GM19372 (cell line): ENCODE measurements at regions not wholly inside any gene's neighbourhood (a gene's known extent, or its start where the extent isn't known, plus 50 kb on each side); places are given as distances from the start of the nearest gene placed in this dataset.
"Not testable (repeated sequence)": the region's sequence is repeated elsewhere in the genome, so short reads cannot be mapped to it uniquely, and the experiment has no call there.

Experiments
- ATAC-seq: cut with Tn5 transposase; IDR thresholded peaks from one replicate; pipeline ENCODE4 v1.9.1; 2021; ENCODE audit warnings: mild to moderate bottlenecking, low read depth, moderate library complexity; ENCODE audit not compliant: unreplicated experiment

DNA sequence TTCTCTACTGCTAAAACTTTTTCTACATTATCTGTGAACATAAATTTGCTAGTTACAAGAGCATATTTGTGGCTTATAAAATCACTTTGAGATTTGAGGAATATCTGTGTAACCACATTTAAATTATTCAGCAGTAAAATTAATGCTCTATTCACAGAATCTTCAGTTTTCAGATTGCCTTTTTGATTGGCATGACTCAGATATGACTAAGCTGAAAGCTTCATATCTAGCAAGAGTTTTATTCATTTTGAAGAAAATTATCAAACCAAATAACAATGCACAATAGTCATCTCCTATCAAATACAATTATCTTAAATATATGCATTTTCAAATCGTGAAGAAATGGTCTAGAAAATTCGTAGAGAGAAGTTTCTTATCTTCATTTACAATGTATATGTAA is 1498.2 kb upstream of the B3GALT2 start:
- no peak for ATAC-seq

DNA sequence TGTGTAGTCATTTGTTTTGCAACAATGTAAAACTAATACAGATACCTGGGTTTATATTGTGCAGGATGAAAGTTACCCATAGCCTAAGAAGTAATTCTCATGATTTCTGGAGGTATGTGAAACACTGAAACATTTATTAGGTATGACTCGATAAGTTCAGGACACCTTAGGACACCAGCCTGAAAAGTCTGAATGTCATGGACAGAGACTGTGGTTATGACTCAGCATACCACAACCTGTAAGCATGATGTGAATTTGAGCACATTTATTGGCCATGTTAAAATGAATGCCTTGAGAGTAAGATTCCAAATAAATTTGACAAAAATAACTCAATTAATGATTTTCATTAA is 1471.7 kb upstream of the B3GALT2 start:
- ATAC-seq = no peak

GRCh38 chr1:194654956-194655355 is 1468.5 kb upstream of the B3GALT2 start:
- no peak for ATAC-seq

DNA sequence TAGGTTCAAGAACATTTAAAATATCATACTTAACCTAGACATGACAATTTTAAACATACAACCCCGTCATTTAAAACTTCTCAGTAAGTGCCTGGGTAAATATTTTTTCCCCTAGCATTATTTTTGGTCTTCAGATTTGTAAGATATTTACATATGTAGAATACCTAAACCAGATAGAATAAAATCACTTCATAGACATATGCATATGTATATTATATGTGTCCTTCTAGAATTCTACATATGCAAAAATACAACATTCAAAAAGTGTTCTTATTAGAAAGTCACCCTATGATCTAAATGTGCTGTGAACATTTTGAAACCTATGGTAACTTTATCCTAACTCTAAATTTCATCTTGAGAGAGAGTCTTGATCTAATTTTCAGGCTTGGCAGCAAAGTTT is 1467.0 kb upstream of the B3GALT2 start:
- no peak for ATAC-seq

DNA sequence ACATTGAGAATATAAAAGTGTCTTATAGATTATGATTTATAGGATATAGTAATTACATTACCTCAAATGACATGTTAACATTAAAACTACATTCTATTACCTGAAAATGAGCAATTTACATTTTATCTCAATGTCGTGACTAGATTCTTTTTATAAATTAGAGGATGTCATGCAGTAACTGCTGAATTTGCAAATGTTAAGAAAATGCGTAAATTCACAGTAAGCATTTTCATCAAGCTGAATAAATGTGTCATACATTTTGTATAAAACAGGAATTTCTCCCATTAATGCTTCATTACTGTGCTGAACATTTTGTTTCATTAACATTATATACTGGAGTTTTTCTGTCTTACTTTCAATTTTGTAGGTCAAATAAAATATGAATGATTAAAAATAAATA is 1460.7 kb upstream of the B3GALT2 start:
- no peak for ATAC-seq

DNA sequence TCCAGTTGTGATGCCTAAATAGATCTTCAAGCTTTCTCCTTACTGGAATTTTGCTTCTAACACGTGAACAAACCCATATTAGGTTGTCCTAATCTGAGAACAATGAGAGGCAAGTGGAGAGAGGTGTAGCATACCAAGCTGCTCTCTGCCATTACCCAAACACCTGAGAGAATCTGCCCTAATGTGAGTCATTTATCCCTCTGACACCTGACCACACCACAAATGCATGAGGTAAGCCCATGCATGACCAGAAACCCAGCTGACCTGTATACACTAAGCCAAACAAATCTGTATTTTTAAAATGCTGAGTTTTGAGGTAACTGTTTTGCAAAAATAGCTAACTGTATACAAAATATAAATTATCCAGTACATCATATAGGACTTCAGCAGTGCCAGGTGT is 1458.1 kb upstream of the B3GALT2 start:
- no peak for ATAC-seq

- ATAC-seq = no peak
Measured at GRCh38 chr1:194640322-194640721, 1453.9 kb upstream of the B3GALT2 start.

GRCh38 chr1:194629011-194629410 is 1442.6 kb upstream of the B3GALT2 start:
- no peak for ATAC-seq

DNA sequence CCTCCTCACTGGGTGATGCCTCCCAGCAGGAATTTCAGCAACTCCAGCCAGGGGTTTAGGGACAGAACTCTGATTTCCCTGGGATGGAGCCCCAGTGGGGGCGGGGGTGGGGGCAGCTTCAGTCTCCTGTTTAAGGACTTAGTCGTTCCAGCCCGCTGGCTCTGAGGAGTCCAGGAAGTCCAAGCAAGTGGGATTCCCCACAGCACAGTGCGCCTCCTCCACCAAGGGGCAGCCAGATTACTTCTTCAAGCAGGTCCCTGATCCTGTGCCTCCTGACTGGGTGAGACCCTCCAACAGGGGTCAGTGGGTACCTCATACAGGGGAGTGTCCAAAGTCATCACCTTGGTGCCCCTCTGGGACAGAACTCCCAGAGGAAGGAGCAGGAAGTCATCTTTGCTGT is 1438.4 kb upstream of the B3GALT2 start:
- no peak for ATAC-seq

DNA sequence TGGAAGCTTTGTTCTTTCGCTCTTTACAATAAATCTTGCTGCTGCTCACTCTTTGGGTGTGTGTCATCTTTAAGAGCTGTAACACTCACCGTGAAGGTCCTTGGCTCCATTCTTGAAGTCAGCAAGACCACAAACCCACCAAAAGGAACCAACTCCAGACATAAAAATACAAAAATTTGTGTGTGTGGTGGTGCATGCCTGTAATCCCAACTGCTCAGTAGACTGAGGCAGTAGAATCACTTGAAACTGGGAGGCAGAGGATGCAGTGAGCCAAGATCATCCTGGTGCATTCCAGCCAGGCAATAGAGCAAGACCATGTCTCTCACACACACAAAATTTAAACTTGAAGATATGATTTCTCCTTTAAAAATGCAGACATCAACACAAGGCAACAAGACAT is 1431.7 kb upstream of the B3GALT2 start:
- ATAC-seq = no peak

GRCh38 chr1:194617272-194617671 is 1430.9 kb upstream of the B3GALT2 start:
- not testable (repeated sequence) for ATAC-seq

DNA sequence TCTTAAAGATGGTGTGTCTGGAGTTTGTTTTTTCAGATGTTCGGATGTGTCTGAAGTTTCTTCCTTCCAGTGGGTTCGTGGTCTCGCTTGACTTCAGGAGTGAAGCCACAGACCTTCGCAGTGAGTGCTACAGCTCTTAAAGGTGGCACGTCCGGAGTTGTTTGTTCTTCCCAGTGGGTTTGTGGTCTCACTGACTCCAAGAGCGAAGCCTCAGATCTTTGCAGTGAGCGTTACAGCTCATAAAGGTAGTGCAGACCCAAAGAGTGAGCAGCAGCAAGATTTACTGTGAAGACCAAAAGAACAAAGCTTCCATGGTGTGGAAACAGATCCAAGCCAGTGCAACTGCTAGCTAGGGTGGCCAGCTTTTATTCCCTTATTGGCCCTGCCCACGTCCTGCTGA is 1430.4 kb upstream of the B3GALT2 start:
- no peak for ATAC-seq

- no peak for ATAC-seq
Measured at GRCh38 chr1:194602184-194602583, 1415.8 kb upstream of the B3GALT2 start.

DNA sequence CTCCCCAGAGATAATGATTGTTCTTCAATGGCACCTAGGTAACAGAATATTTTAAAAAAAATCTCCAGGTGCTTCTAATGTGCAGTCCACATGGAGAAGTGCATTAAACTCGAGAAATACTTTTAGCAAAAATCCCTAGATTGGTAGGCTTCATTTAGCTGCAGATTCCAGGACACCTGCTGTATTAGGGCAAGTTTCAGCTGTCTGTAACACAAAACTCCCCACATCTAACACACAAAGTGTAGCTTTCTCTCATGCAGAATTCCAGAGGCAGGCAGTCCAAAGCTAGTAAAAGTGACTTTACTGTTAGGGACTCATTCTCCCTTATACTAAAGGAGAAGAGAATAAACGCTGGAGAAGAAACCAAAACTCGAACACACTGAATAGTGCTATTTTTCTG is 1414.3 kb upstream of the B3GALT2 start:
- ATAC-seq = no peak

GRCh38 chr1:194598098-194598497 is 1411.7 kb upstream of the B3GALT2 start:
- ATAC-seq = no peak

GRCh38 chr1:194586302-194586701 is 1399.9 kb upstream of the B3GALT2 start:
- ATAC-seq = no peak

DNA sequence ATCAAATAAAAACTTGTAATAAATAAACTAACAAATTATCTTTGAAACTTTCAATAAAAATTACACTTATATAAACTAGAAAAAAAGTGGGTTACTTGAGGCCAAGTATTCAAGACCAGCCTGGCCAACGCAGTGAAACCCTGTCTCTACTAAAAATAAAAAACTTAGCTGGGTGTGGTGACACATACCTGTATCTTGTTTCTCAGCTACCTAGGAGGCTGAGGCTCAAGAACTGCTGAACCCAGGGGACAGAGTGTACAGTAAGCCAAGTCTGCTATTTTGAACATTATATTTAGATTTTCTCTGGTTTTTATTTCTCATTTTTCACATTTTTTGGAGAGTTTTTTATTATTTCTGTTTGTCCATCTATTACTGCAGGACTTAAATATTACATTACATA is 1397.6 kb upstream of the B3GALT2 start:
- no peak for ATAC-seq

DNA sequence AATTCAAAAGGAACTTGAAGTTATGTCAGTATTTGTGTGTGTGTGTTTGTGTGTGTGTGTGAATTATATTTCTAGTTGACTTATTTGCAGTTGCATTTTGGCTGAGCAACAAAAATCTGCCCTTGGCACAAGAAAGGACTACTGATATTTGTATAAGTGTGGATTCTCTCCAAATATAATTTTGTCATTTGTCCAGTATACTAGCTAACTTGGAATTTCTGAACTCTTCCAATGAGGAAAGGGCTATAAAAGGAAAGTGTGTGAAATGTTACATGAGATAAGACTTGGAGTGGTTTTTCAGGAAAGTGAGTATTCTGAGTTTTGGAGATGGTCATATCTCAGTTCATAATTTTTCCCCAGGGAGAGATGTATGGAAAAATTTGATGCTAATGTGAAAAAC is 1384.1 kb upstream of the B3GALT2 start:
- no peak for ATAC-seq

DNA sequence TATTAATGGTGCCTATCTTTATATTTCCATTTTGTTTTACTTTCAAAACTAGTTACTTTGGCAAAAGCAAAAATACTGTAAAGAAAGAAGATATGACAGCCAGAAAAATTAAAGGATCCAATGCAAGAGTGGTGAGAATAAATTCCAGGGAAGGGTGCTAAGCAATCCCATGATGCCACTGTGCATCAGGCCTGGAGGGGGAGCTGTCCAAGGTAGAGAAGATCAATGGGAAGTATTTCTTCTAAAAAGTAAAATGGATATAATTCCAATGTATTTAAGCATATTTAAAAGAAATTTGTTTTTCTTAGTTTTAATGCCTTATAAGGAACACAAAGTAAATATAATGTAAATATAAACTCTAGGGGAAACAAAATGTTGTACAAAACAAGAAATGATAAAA is 1382.2 kb upstream of the B3GALT2 start:
- ATAC-seq = no peak

- no peak for ATAC-seq
Measured at GRCh38 chr1:194548071-194548470, 1361.7 kb upstream of the B3GALT2 start.

DNA sequence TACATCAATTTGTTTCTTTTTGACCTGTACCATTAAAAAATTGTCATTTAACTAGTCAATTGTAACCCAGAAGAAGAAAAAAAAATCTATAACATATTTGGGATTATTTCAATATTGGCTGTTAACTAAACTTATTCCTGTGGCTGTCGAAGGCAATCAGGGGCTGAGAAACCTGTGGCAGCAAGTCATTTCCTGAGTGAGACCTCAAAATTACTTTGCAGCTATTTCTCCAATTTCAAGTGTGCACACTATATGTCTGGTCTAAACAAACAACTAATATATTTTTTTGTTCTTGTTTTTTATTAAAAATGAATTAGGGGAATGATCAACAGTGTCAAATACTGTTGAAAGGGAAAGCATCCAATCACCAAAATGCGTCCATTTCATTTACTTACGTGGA is 1357.6 kb upstream of the B3GALT2 start:
- ATAC-seq = no peak

DNA sequence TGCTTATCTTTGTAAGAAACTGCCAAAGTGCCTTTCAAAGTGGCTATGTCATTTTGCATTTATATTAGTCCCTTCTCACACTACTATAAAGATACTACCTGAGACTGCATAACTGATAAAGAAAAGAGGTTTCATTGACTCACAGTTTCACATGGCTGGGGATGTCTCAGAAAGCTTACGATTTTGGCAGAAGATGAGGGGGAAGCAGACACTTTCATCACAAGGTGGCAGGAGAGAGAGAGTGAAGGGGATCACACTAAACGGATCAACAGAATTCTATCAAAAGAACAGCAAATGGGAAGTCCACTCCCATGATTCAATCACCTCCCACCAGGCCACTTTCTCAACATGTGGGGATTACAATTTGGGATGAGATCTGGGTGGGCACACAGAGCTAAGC is 1352.0 kb upstream of the B3GALT2 start:
- ATAC-seq = no peak

DNA sequence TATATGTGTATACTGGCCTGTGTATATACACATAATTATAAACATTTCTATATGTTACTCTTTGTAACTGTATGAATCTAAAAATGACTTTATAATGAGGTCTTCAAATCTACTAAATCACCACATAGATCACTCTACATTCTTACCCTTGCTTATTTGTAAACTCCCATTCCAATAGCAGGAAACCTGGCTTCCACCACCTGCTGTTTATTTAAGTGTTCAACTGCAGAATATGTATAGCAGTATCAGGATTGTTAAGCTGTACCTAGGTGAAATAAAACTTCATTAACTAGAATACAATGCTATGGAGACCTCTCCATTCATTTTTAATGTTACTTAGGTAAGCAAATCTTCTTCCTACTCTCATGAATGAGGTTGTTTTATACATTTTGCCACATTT is 1351.1 kb upstream of the B3GALT2 start:
- no peak for ATAC-seq

GRCh38 chr1:194535369-194535768 is 1349.0 kb upstream of the B3GALT2 start:
- ATAC-seq = no peak
